PC-9 (cell line): ENCODE measurements at regions not wholly inside any gene's neighbourhood (a gene's known extent, or its start where the extent isn't known, plus 50 kb on each side); places are given as distances from the start of the nearest gene placed in this dataset.

Experiments
- EZH2 ChIP-seq: fragments of 200-600 bp; sonication (generic); IDR thresholded peaks from 2 replicates; pipeline ENCODE4 v1.8.0; 2017; ENCODE audit warnings: antibody characterized with exemption, low read depth
- TF ChIP-seq, protein P1 (sequence below): fragments of 200-600 bp; sonication (generic); conservative IDR thresholded peaks from 2 replicates; pipeline ENCODE4 v1.6.1; 2017; ENCODE audit warnings: mixed run types, antibody characterized with exemption, mild to moderate bottlenecking, moderate library complexity

DNA sequence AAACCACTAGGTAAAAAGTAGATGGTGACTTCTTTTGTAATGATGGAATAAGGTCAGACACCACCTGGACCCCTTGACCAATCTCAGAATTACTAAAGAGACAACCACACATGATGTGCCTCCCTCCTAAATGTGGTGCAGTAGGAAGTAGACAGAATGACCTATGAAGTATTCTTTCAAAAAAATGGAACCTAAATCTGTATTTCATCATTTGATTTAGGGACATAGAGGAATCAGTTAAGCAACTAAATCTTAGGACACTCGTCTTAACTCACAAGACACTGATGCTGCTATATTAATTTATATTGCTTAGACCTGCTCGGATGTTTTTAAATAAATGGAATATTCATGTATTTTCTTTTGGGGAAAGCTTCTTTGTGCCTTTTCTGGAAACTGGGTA lies 80.9 kb upstream of the IRF2BP2 start:
- TF ChIP-seq, protein P1, sequence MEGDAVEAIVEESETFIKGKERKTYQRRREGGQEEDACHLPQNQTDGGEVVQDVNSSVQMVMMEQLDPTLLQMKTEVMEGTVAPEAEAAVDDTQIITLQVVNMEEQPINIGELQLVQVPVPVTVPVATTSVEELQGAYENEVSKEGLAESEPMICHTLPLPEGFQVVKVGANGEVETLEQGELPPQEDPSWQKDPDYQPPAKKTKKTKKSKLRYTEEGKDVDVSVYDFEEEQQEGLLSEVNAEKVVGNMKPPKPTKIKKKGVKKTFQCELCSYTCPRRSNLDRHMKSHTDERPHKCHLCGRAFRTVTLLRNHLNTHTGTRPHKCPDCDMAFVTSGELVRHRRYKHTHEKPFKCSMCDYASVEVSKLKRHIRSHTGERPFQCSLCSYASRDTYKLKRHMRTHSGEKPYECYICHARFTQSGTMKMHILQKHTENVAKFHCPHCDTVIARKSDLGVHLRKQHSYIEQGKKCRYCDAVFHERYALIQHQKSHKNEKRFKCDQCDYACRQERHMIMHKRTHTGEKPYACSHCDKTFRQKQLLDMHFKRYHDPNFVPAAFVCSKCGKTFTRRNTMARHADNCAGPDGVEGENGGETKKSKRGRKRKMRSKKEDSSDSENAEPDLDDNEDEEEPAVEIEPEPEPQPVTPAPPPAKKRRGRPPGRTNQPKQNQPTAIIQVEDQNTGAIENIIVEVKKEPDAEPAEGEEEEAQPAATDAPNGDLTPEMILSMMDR: no peak
- TF ChIP-seq EZH2: no peak
